ENCODE measurements at regions not wholly inside any gene's neighbourhood (a gene's known extent, or its start where the extent isn't known, plus 50 kb on each side); places are given as distances from the start of the nearest gene placed in this dataset.

- no peak for DNase-seq (ENCODE audit: low read depth in 2 of 2)
Measured at GRCh38 chr1:114224196-114224907, 70.7 kb upstream of the SYT6 start.

- DNase-seq (ENCODE audit: low read depth in 2 of 2) = no peak
Measured at GRCh38 chr1:114222920-114223319, 69.3 kb upstream of the SYT6 start.

GRCh38 chr1:114219172-114219868, 65.7 kb upstream of the SYT6 start:
- DNase-seq (ENCODE audit: low read depth in 2 of 2) = no peak

GRCh38 chr1:114218361-114219171, 64.9 kb upstream of the SYT6 start:
- no peak for DNase-seq (ENCODE audit: low read depth in 2 of 2)

GRCh38 chr1:114216431-114217173, 62.9 kb upstream of the SYT6 start:
- DNase-seq (ENCODE audit: low read depth in 2 of 2) = no peak

- DNase-seq (ENCODE audit: low read depth in 2 of 2) = no peak
Measured at GRCh38 chr1:114215436-114215835, 61.8 kb upstream of the SYT6 start.

GRCh38 chr1:114214016-114214415, 60.3 kb upstream of the SYT6 start:
- no peak for DNase-seq (ENCODE audit: low read depth in 2 of 2)

- no peak for DNase-seq (ENCODE audit: low read depth in 2 of 2)
Measured at GRCh38 chr1:114209971-114210370, 56.3 kb upstream of the SYT6 start.

- no peak for DNase-seq (ENCODE audit: low read depth in 2 of 2)
Measured at GRCh38 chr1:114208714-114209113, 55.0 kb upstream of the SYT6 start.

- no peak for DNase-seq (ENCODE audit: low read depth in 2 of 2)
Measured at GRCh38 chr1:114208106-114208505, 54.4 kb upstream of the SYT6 start.

- DNase-seq (ENCODE audit: low read depth in 2 of 2) = no peak
Measured at GRCh38 chr1:114207635-114208034, 54.0 kb upstream of the SYT6 start.

- no peak for DNase-seq (ENCODE audit: low read depth in 2 of 2)
Measured at GRCh38 chr1:114206392-114206791, 52.7 kb upstream of the SYT6 start.

- no peak for DNase-seq (ENCODE audit: low read depth in 2 of 2)
Measured at GRCh38 chr1:114203595-114204128, 50.0 kb upstream of the SYT6 start.

All from fibroblast of skin of left quadriceps (primary cell).